Upper lobe of right lung (tissue), 1 donor: ENCODE measurements at regions not wholly inside any gene's neighbourhood (a gene's known extent, or its start where the extent isn't known, plus 50 kb on each side); places are given as distances from the start of the nearest gene placed in this dataset.

ENCODE experiments used
- ATAC-seq: fragments of 200-7000 bp; cut with Tn5 transposase; one replicate; pipeline ENCODE4 v1.9.1; 2020; ENCODE audit warnings: mild to moderate bottlenecking, moderate library complexity
- DNase-seq: peaks from one replicate; pipeline ENCODE4 v3.0.0-alpha.2; 2020
- H3K27ac ChIP-seq: fragments of 200-600 bp; one replicate; pipeline ENCODE4 v1.8.0; 2022
- H3K27me3 ChIP-seq: fragments of 200-600 bp; one replicate; pipeline ENCODE4 v1.8.0; 2022; ENCODE audit warnings: mild to moderate bottlenecking
- H3K36me3 ChIP-seq: fragments of 200-600 bp; one replicate; pipeline ENCODE4 v1.8.0; 2022
- H3K4me1 ChIP-seq: fragments of 200-600 bp; one replicate; pipeline ENCODE4 v1.8.0; 2022
- H3K4me3 ChIP-seq: fragments of 200-600 bp; one replicate; pipeline ENCODE4 v1.8.0; 2022; ENCODE audit warnings: mild to moderate bottlenecking
- H3K9me3 ChIP-seq: fragments of 200-600 bp; one replicate; pipeline ENCODE4 v1.8.0; 2022
- intact Hi-C: fragments of 100-400 bp; cut with DNase I; formaldehyde crosslinking; loops from one replicate; pipeline ENCODE4 v1.11.0; 2022
- TF ChIP-seq, protein P1 (sequence below): fragments of 200-600 bp; IDR thresholded peaks from one replicate; pipeline ENCODE4 v1.8.0; 2022; ENCODE audit warnings: antibody characterized with exemption
- donor health status: DM: no; HTN: yes; CAD: no; lungs with severe emphysema.

DNA sequence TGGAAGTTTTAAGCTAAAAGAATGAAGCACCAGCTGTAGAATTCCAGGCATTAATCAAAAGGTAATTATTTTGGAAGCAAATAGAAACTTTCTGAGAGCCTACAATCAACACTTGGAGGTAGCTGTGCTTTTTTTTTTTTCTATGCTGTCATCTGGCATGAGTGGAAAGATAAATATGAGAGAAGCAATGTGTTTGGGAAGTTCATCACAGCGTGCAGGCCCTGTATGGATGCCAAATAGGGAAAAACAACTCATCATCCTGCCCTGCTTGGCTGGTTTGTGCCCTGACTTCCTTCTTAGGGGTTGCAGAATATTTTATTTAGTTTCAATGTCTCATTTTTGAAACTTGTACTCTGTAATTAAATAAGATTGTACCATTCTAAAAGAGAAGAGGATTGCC lies 437.4 kb downstream of the PIK3C3 start:
- intact Hi-C loops, result no loop called here
- DNase-seq (no peak), ATAC-seq (no peak)
- H3K4me1 ChIP-seq, result no peaks in the 10 kb centered on the region
- no peaks in the 10 kb centered on the region for H3K9me3 ChIP-seq
- TF ChIP-seq, protein P1, sequence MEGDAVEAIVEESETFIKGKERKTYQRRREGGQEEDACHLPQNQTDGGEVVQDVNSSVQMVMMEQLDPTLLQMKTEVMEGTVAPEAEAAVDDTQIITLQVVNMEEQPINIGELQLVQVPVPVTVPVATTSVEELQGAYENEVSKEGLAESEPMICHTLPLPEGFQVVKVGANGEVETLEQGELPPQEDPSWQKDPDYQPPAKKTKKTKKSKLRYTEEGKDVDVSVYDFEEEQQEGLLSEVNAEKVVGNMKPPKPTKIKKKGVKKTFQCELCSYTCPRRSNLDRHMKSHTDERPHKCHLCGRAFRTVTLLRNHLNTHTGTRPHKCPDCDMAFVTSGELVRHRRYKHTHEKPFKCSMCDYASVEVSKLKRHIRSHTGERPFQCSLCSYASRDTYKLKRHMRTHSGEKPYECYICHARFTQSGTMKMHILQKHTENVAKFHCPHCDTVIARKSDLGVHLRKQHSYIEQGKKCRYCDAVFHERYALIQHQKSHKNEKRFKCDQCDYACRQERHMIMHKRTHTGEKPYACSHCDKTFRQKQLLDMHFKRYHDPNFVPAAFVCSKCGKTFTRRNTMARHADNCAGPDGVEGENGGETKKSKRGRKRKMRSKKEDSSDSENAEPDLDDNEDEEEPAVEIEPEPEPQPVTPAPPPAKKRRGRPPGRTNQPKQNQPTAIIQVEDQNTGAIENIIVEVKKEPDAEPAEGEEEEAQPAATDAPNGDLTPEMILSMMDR, result no peak
- H3K27ac ChIP-seq, result no peak overlapping the region
- no peak overlapping the region for H3K4me3 ChIP-seq
- no peaks in the 10 kb centered on the region for H3K27me3 ChIP-seq
- H3K36me3 ChIP-seq, result no peaks in the 10 kb centered on the region

DNA sequence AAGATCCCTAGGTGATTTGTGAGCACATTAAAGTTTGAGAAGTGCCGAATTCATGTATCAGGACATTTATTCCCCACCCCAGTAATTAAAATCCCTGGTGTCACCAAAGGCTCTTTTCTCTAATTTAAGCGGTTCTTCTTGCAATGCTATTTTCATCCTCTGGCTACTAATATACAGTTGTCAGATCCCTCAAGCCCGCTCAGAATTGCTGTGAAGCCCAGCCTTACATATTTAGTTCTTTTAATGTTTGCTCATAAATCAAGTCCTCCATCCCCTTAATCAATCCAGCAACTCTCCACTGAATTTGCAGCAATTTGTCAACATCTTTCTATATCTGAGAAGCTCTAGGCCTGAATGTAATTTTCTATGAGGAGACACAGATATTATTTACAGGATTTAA lies 437.9 kb downstream of the PIK3C3 start:
- TF ChIP-seq, protein P1, result no peak
- Histone ChIP-seq H3K9me3 (no peaks in the 10 kb centered on the region), H3K4me1 (no peaks in the 10 kb centered on the region), H3K4me3 (no peak overlapping the region), H3K27ac (no peak overlapping the region), H3K36me3 (no peaks in the 10 kb centered on the region), H3K27me3 (no peaks in the 10 kb centered on the region)
- no peak for ATAC-seq
- intact Hi-C loops, result no loop called here
- DNase-seq, result no peak

DNA sequence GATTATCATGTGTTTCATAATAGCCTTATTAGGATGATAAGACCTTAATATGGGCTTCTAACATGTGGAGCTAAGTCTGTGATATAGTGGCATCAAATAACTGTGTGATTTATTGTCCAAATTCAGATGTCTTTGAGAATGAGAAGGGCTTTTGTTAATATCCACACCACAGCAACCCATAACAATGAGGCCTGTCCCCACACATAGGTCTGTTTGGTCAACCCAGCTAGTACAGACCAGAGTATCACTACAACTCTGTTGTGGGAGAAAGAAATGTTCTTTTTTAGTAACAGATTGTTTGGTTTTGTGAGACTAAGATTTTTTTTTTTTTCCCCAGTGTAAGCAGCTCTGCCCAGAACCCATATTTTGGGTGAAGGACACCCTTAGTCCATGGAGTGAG lies 439.2 kb downstream of the PIK3C3 start:
- intact Hi-C loops, result no loop called here
- no peak for ATAC-seq
- Histone ChIP-seq H3K36me3 (no peaks in the 10 kb centered on the region), H3K27me3 (no peaks in the 10 kb centered on the region), H3K4me3 (no peak overlapping the region), H3K27ac (no peak overlapping the region), H3K9me3 (no peaks in the 10 kb centered on the region), H3K4me1 (no peaks in the 10 kb centered on the region)
- TF ChIP-seq, protein P1, result no peak
- no peak for DNase-seq

DNA sequence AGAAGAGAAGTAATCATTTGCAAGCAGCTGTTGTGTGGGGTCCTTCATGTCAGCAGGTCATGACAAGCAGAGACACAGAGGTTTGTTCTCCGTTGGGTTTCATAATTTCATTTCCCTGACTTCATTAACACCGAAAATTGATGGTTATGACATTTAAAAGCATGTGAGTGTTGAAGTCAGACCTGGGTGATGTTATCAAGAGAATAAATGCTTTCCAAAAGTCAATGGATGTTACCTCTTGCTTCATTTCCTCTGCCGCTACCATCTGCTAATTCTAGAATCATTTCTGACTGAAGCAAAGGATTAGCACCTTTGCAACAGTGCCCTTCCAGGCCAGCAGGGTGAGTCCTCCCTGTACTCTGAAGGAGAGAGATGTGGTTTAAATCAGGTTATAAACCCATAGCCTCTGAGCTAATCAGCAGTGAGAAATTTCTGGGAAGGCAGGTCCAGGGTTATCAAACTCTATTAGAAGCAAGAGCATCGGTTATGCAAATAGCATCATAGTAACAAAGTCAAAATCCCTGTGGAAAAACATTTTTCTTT lies 446.2 kb downstream of the PIK3C3 start:
- DNase-seq, result no peak
- ATAC-seq, result no peak
- H3K4me3 ChIP-seq, result no peak overlapping the region
- H3K36me3 ChIP-seq, result no peaks in the 10 kb centered on the region
- TF ChIP-seq, protein P1, result no peak
- H3K27ac ChIP-seq, result no peak overlapping the region
- intact Hi-C loops, result no loop called here
- no peaks in the 10 kb centered on the region for H3K27me3 ChIP-seq
- H3K9me3 ChIP-seq, result no peaks in the 10 kb centered on the region
- H3K4me1 ChIP-seq, result no peaks in the 10 kb centered on the region

DNA sequence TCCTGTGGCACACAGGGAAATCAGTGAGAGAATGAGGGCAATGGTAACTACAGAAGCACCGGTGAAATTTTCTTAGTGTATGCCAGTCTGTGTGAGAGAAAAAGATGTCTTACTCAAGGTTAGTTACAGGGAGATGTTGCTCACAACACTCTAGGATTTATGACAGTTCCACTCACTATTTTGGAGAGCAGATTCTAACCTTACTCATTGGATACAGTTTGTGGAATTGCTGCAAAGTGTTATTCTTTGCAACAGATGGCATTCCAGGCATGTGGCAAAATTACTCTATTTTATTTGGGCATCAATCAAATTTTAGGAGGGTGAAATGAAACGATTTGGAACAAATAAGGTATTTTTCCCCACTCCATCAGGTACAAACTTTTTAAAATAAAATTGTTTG lies 449.1 kb downstream of the PIK3C3 start:
- no peaks in the 10 kb centered on the region for H3K4me1 ChIP-seq
- TF ChIP-seq, protein P1, result no peak
- DNase-seq, result no peak
- H3K4me3 ChIP-seq, result no peak overlapping the region
- H3K9me3 ChIP-seq, result no peaks in the 10 kb centered on the region
- H3K27ac ChIP-seq, result no peak overlapping the region
- no peak for ATAC-seq
- H3K27me3 ChIP-seq, result no peaks in the 10 kb centered on the region
- H3K36me3 ChIP-seq, result no peaks in the 10 kb centered on the region
- intact Hi-C loops, result no loop called here

DNA sequence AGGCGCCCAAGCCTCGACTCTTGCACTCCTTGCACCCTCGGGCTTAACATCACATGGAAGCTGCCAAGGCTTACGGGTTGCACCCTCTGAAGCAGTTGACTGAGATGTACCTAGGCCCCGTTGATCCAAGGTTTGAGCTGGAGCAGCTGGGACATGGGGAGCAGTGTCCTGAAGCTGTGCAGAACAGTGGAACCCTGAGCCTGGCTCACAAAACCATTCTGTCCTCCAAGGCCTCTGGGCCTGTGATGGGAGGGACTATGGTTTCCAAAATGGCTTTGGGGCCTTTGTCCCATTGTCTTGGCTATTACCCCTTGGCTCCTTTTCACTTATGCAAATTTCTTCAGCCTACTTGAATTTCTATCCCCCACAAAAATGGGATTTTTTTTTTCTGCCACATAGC lies 454.0 kb downstream of the PIK3C3 start:
- no peaks in the 10 kb centered on the region for H3K9me3 ChIP-seq
- intact Hi-C loops, result no loop called here
- ATAC-seq (no peak), DNase-seq (no peak)
- H3K36me3 ChIP-seq, result no peaks in the 10 kb centered on the region
- no peak overlapping the region for H3K4me3 ChIP-seq
- H3K27me3 ChIP-seq, result no peaks in the 10 kb centered on the region
- H3K4me1 ChIP-seq, result no peaks in the 10 kb centered on the region
- TF ChIP-seq, protein P1, result no peak
- H3K27ac ChIP-seq, result no peak overlapping the region
